Breast epithelium (tissue), 3 donors: ENCODE measurements at regions not wholly inside any gene's neighbourhood (a gene's known extent, or its start where the extent isn't known, plus 50 kb on each side); places are given as distances from the start of the nearest gene placed in this dataset.

Source experiments
- CTCF ChIP-seq, 3 donors: fragments of 450-650 bp; IDR thresholded peaks; one replicate each; pipeline ENCODE4 v1.5.1; 2016 to 2017; ENCODE audit warnings: antibody characterized with exemption in 3 of 3, mild to moderate bottlenecking in 3 of 3, moderate library complexity in 3 of 3
- POLR2A ChIP-seq: fragments of 450-650 bp; IDR thresholded peaks from one replicate; pipeline ENCODE4 v1.6.1; 2016; ENCODE audit warnings: antibody characterized with exemption, mild to moderate bottlenecking, moderate library complexity
- POLR2AphosphoS5 ChIP-seq, 3 donors: sonication (generic); formaldehyde crosslinking; IDR thresholded peaks; one replicate each; pipeline ENCODE4 v1.6.1; 2017; ENCODE audit warnings: antibody characterized with exemption in 3 of 3

DNA sequence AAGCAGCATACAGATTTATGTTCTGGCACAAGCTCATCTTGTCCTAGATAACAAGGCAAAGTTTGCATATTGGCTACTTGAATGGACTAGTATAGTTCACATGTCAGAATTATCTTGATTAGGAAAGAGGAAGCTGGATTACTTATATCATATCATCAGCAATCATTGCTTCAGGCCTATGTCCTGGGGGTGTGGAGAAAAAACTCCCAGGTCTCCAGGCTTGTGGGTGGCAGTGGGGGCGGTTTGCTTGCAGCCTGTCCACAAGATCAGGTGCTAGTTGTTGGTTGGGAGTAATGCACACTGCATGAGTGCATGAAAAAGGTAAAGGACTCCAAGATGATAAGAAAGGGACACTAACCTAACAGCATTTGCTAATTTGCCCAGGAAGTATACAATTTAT, 326.4 kb upstream of the PDE4D start:
- TF ChIP-seq CTCF (IDR thresholded peaks at IDR 0.05) (no peak), POLR2A (no peak), POLR2AphosphoS5 (IDR thresholded peaks at IDR 0.05) (no peak)
